HL-60 (cell line): ENCODE measurements at regions not wholly inside any gene's neighbourhood (a gene's known extent, or its start where the extent isn't known, plus 50 kb on each side); places are given as distances from the start of the nearest gene placed in this dataset.

Experiments used
- DNase-seq, 2 experiments: peaks; one replicate each; pipeline ENCODE4 v3.0.0-alpha.2; 2010 to 2020; ENCODE audit warnings: low read depth in 1 of 2, low spot score in 1 of 2
- H3K27ac ChIP-seq: fragments of 250-450 bp; sonication (Bioruptor Pico); replicated peaks from 2 replicates; pipeline ENCODE4 v1.5.1; 2020; ENCODE audit warnings: mild to moderate bottlenecking, moderate library complexity
- H3K27me3 ChIP-seq: fragments of 250-450 bp; sonication (Bioruptor Pico); 2 replicates; pipeline ENCODE4 v1.5.1; 2021; ENCODE audit warnings: mild to moderate bottlenecking, moderate library complexity; ENCODE audit not compliant: insufficient read depth, poor library complexity, severe bottlenecking
- H3K4me3 ChIP-seq: replicated peaks from 2 replicates; pipeline ENCODE4 v1.5.1; 2011; ENCODE audit warnings: mild to moderate bottlenecking, control low read depth, low read length; ENCODE audit not compliant: insufficient read depth
- GABPA ChIP-seq: IDR thresholded peaks from 2 replicates; pipeline ENCODE4 v1.6.1; 2012; ENCODE audit warnings: low read depth
- POLR2AphosphoS5 ChIP-seq: IDR thresholded peaks from 2 replicates; pipeline ENCODE4 v1.6.1; 2012; ENCODE audit warnings: low read depth
- REST ChIP-seq: IDR thresholded peaks from 2 replicates; pipeline ENCODE4 v1.6.1; 2012; ENCODE audit warnings: low read depth; ENCODE audit not compliant: insufficient replicate concordance
- SPI1 ChIP-seq: IDR thresholded peaks from 2 replicates; pipeline ENCODE4 v1.6.1; 2012; ENCODE audit warnings: low read depth, mild to moderate bottlenecking, borderline replicate concordance
- TF ChIP-seq, protein P1 (sequence below): IDR thresholded peaks from one replicate; pipeline ENCODE4 v1.5.1; 2011; ENCODE audit warnings: low read length, control low read depth, inconsistent platforms; ENCODE audit not compliant: insufficient read depth

DNA sequence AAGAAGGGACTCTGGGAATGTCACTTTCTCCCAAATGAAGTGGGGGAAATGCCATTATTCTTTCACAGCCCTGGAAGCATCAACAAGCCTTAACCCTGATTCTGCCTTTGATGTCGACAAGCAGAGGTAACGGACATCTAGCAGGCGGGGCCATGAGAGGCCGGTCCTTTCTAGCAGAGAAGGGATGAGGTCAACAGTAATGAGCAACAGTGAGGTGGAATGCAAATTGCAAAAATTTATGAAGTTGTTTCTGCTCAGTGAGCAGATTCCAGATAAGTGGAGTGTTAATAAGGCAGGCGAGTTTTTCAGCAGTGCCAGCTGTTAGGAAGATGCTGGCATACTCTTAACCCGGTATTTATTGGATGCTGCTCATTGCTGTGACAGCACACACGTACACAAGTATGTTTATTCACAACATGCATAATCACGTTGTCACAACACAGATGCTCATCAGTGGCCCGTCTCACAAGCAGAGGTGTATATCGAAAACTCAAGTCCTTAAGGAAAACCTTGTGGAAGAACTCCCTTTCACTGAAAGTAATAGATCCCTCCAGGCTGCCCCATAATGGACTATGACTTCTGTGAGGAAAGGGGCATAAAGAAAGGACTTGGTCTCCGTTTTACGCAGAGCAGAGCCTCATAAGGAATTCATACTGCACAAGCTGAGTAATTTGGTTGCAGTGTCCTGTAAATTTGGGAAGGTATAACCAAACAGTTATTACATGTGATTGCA is 329.0 kb downstream of the IGSF11 start:
- H3K27me3 ChIP-seq = no peaks in the 10 kb centered on the region
- DNase-seq = no peak
- TF ChIP-seq GABPA (no peak), SPI1 (no peak), REST (no peak)
- TF ChIP-seq, protein P1, sequence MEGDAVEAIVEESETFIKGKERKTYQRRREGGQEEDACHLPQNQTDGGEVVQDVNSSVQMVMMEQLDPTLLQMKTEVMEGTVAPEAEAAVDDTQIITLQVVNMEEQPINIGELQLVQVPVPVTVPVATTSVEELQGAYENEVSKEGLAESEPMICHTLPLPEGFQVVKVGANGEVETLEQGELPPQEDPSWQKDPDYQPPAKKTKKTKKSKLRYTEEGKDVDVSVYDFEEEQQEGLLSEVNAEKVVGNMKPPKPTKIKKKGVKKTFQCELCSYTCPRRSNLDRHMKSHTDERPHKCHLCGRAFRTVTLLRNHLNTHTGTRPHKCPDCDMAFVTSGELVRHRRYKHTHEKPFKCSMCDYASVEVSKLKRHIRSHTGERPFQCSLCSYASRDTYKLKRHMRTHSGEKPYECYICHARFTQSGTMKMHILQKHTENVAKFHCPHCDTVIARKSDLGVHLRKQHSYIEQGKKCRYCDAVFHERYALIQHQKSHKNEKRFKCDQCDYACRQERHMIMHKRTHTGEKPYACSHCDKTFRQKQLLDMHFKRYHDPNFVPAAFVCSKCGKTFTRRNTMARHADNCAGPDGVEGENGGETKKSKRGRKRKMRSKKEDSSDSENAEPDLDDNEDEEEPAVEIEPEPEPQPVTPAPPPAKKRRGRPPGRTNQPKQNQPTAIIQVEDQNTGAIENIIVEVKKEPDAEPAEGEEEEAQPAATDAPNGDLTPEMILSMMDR = no peak
- H3K27ac ChIP-seq = no peak overlapping the region
- H3K4me3 ChIP-seq = no peak overlapping the region

GRCh38 chr3:118707991-118708390 is 326.7 kb downstream of the IGSF11 start:
- Histone ChIP-seq H3K27me3 (no peaks in the 10 kb centered on the region), H3K4me3 (no peak overlapping the region), H3K27ac (no peak overlapping the region)
- TF ChIP-seq POLR2AphosphoS5 (no peak), GABPA (no peak), REST (no peak), SPI1 (no peak)
- TF ChIP-seq, protein P1 = no peak
- DNase-seq = no peak

- Histone ChIP-seq H3K27me3 (no peaks in the 10 kb centered on the region), H3K4me3 (no peak overlapping the region), H3K27ac (no peak overlapping the region)
Observed at GRCh38 chr3:118710532-118710931, 324.1 kb downstream of the IGSF11 start.

More at GRCh38 chr3:118710532-118710931, 324.1 kb downstream of the IGSF11 start:
- TF ChIP-seq GABPA (no peak), SPI1 (no peak), REST (no peak), POLR2AphosphoS5 (no peak)
- TF ChIP-seq, protein P1 = no peak
- DNase-seq = no peak
